HG03571 (cell line): ENCODE measurements at regions not wholly inside any gene's neighbourhood (a gene's known extent, or its start where the extent isn't known, plus 50 kb on each side); places are given as distances from the start of the nearest gene placed in this dataset.

ENCODE experiments used
- ATAC-seq: cut with Tn5 transposase; IDR thresholded peaks from one replicate; pipeline ENCODE4 v1.9.1; 2021; ENCODE audit not compliant: unreplicated experiment

DNA sequence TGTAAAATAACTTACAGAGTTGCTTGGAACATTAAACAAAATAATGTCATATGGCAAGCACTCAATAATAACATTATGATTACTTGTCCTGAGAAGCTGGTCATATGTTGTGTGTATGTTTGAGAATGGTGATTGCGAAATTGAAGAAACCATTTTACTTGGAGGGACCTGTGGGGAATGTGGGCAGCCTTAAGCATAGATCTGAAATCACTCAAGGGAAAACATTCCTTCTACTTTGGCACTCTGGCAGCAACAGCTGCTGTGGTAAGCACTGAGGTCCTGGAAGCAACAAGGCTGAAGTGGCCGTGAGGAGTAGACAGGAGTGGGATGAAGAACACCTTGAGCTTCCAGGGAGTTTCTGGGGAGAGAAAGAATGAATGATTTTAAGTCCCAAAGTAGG, 165.4 kb upstream of the ADAMTS5 start:
- ATAC-seq = no peak

GRCh38 chr21:27130154-27130553, 163.3 kb upstream of the ADAMTS5 start:
- ATAC-seq = no peak

GRCh38 chr21:27129694-27130093, 162.8 kb upstream of the ADAMTS5 start:
- no peak for ATAC-seq

DNA sequence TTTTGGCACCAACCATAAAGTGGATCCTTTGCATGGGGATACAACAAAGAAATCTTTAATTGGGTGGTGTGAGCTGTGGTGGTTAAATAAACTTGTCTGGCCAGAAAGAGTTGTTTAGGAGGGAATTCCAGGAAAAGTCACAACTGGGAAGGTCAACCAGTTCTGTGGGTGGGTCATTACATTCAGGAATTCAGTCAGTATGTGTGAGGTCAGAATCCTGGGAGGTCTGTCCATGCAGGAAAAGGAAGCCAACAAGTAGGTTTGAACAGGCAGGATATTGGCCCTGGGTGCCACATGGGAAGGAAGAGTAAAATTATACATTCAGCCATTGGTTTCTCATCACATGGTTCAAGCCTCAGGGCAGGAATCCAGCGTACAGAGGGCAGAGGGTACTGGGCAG, 162.3 kb upstream of the ADAMTS5 start:
- no peak for ATAC-seq

GRCh38 chr21:27126140-27126539, 159.3 kb upstream of the ADAMTS5 start:
- no peak for ATAC-seq

DNA sequence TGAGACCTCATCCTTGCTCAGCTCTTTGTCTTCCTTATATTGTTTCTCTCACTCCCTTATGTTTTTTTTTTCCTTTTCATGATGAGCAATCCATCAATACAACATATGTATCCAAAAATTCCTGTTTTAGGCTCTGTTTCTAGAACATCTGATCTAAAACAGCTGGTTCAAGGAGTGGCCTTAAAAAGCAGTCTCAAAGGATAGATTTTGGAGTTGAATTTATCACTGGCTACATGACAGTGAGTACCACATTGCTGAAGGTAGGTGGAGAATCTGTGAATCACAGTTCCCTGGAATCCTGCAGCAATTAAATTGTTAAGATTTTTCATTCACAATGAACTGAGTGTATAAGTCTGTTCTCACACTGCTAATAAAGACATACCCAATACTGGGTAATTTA, 155.8 kb upstream of the ADAMTS5 start:
- no peak for ATAC-seq

- no peak for ATAC-seq
Observed at GRCh38 chr21:27114111-27114510, 147.2 kb upstream of the ADAMTS5 start.

DNA sequence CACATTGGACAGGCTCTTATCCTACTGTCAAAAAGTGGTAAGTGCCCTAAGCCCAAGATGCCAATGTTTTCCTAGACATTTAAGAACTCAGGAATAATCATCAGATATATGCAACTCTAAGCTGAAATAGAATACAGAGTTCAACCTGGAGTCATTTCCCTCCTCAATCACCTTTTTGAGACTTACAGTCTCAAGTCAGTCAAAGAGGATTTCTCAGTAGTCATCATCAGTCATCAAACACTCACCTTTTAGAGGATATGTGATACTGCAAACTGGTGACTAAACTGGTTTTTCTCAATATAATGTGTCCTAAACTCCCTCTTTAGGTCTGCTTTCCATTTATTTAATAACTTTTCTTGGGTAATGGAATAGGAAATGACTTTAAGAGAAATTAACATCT, 145.3 kb upstream of the ADAMTS5 start:
- no peak for ATAC-seq

GRCh38 chr21:27110956-27111355, 144.1 kb upstream of the ADAMTS5 start:
- ATAC-seq = no peak

DNA sequence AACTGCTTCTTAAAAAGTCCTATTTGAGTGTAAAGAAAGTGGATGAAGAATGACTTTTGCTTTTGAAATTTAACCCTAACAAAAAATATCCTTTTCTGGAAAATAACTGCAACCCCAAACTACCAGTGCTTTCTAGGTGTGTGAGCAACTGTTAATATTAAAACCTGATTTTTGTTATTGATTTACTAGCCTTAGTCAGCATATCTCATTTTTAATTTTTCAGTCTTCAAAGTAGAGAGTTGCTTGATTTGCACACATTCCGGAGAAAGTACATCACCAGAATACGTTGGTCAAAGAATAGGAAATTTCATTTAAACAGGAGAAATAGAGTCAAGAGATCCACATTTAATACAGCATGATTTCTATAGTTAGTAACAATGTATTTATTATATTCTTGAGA, 141.8 kb upstream of the ADAMTS5 start:
- no peak for ATAC-seq

- no peak for ATAC-seq
Observed at GRCh38 chr21:27108228-27108627, 141.3 kb upstream of the ADAMTS5 start.

DNA sequence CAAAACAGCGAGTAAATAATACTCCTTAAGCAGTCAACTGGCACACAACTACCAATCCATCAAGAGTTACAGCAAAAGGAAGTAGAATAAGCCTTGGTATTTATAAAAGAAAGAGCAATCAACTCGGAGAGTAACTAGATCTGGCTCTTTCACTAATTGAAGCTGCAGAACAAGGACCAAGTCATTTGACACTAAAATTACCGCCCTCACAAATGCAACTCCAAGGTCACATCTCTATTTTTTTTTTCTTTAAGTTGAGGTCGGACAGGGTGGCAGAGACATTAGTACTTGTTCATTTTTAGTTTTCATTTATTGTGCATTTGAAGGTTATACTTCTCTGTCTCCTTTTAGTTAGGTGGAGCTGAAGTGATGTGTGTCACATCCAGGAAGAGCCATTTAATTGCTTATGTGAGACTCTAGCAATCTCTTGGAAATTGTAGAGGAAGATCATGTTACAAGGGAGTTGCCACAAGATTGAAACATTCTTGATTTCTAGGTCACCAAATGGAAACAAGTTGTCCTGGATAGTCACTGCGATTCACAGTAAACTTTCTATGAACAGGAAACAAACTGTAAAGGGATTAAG, 138.1 kb upstream of the ADAMTS5 start:
- ATAC-seq = no peak

- ATAC-seq = no peak
Observed at GRCh38 chr21:27103768-27104167, 136.9 kb upstream of the ADAMTS5 start.

DNA sequence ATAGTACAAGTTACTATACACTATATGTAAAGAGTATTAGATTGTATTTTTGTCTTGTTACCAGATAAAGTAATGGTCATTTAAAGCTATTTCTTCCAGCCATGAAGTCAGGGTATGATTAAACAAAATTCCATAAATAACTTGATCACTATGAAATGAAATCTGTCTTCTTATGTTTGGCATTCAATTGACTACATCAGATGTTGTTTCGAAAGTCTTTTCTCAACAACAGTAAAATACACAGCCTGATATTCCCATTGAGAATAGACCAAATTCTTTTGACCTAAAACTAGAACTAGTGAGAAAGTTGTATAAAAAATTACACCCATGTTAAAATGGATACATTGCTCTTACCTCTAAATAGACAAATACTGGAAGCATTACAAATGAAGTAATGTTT, 134.6 kb upstream of the ADAMTS5 start:
- no peak for ATAC-seq

DNA sequence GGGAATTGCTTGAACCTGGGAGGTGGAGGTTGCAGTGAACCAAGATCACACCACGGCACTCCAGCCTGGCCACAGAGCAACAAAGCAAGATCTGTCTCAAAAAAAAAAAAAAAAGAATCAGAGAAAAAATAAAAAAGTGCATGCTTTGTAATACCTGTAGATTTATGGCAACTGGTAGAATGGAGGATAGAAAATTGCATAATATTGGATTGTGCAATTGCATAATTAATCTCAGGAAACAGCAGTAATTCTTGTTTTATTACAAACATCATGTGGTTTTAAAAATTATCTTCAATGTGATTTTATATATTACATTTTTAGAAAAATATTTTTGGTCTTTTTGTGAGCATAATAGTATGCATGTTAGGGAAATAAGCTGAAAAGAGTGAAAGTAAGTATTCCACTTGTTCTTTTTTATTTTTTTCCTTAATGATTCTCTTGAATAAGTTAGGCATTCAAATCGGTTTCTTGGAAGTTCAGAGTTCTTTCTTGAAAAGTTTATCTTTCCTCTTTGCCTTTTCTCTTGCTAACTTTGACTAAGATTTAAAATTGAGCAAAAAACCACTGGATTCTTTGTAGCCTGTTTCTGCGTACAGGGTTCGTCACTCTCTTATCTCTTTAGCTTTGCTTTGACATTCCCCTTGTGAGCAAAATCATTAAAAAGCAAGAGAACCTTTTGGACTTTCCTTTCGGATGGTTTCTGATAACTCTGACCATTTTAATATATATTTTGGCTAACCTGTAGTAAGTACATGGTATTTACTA, 127.5 kb upstream of the ADAMTS5 start:
- no peak for ATAC-seq

- no peak for ATAC-seq
Observed at GRCh38 chr21:27086630-27087029, 119.7 kb upstream of the ADAMTS5 start.

- no peak for ATAC-seq
Observed at GRCh38 chr21:27086186-27086585, 119.3 kb upstream of the ADAMTS5 start.

DNA sequence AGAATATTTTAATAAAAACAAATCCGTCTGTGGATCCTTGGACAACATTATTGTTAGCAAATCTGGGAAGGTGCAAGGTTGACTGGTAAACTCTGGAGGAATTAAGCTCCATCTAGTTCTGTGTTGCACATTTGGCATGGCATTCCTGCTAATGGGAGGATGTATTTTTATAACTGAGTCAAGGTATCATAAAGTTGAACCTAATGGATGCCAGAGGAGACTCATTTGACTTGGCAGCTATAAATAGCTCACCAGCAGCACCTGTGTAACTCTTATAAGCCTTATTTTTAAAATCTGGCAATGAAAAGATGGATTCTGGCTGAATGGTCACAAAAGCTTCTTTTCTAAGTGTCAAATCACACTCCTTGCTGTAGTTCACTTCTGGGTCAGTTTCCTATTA, 118.5 kb upstream of the ADAMTS5 start:
- ATAC-seq = no peak

- ATAC-seq = no peak
Observed at GRCh38 chr21:27083144-27083543, 116.3 kb upstream of the ADAMTS5 start.

DNA sequence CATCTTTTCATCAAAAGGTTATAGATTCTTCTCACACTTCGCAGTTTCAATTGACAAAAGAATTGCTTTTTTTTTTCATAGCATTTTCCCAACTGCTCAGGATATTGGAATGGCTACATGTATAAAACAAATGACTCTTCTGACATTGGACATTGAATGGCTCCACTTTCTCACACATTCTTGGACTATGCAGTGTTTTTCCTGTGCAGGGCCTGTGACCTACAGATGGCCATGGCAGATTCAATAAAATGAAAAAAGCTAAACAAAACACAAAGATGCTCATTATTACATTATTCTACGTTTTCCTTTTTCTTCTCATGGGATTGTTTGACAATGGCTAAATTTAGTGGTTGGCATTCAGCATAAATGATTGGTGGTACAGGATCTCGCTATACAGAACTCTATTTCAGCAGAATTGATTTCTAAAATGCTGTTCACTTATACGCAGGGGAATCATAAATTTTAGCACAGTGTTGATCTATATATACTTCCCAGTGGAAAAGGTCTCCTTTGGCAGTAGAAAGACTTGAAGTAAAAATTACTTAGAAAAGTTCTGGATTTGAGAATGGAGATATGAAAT, 115.6 kb upstream of the ADAMTS5 start:
- no peak for ATAC-seq

GRCh38 chr21:27079636-27080240, 112.8 kb upstream of the ADAMTS5 start:
- ATAC-seq = no peak

DNA sequence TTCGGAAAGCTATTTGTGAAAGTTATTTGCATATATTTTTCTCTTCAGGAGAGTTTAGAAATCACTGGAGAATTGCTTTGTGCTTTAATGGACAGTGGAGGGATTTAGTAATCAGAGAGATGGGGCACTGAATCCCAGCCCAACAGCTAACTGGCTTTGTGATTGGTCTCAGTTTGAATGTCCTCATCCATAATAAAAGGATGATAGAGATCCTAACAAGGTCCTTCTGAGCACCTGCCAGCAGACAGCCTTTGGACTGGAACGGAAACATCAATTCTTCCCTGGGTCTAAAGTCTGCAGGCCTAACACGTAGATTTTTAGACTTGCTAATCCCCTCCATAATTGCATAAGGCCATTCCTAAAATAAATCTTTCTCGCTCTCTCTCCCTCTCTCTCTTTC, 112.0 kb upstream of the ADAMTS5 start:
- no peak for ATAC-seq
